ENCODE measurements at regions not wholly inside any gene's neighbourhood (a gene's known extent, or its start where the extent isn't known, plus 50 kb on each side); places are given as distances from the start of the nearest gene placed in this dataset.

DNA sequence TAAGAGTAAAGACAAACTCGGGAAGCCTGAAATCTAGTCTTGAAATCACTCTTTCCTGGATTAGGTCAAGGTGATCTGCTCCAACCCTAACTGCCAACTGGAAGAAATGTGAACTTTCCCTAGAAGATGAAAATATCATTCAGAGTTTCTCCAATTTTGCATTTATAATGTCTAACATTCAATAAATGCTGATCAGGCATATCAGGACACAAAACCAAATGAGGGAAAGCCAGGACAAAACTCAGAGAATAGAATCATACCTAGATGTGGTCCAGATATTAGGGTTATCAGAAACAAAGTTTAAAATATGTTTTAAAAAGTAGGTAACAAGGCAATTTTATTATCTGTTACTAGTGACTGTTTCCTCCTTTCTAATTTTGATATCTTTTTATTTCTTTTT, 335.5 kb upstream of the MAP3K7 start:
- Histone ChIP-seq H3K27ac (replicated peaks) (no peak overlapping the region), H3K4me3 (replicated peaks; ENCODE audit: insufficient read depth, low read length) (no peak overlapping the region), H3K27me3 (ENCODE audit: insufficient read depth, poor library complexity, severe bottlenecking) (no peaks in the 10 kb centered on the region)
- no peak for TF ChIP-seq POLR2AphosphoS5 (IDR thresholded peaks at IDR 0.05; ENCODE audit: low read depth)
- TF ChIP-seq, protein P1, sequence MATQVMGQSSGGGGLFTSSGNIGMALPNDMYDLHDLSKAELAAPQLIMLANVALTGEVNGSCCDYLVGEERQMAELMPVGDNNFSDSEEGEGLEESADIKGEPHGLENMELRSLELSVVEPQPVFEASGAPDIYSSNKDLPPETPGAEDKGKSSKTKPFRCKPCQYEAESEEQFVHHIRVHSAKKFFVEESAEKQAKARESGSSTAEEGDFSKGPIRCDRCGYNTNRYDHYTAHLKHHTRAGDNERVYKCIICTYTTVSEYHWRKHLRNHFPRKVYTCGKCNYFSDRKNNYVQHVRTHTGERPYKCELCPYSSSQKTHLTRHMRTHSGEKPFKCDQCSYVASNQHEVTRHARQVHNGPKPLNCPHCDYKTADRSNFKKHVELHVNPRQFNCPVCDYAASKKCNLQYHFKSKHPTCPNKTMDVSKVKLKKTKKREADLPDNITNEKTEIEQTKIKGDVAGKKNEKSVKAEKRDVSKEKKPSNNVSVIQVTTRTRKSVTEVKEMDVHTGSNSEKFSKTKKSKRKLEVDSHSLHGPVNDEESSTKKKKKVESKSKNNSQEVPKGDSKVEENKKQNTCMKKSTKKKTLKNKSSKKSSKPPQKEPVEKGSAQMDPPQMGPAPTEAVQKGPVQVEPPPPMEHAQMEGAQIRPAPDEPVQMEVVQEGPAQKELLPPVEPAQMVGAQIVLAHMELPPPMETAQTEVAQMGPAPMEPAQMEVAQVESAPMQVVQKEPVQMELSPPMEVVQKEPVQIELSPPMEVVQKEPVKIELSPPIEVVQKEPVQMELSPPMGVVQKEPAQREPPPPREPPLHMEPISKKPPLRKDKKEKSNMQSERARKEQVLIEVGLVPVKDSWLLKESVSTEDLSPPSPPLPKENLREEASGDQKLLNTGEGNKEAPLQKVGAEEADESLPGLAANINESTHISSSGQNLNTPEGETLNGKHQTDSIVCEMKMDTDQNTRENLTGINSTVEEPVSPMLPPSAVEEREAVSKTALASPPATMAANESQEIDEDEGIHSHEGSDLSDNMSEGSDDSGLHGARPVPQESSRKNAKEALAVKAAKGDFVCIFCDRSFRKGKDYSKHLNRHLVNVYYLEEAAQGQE (IDR thresholded peaks at IDR 0.05; ENCODE audit: insufficient replicate concordance, low read depth), result no peak
- no peak for TF ChIP-seq GABPA (IDR thresholded peaks at IDR 0.05; ENCODE audit: low read depth)
- TF ChIP-seq SPI1 (IDR thresholded peaks at IDR 0.05; ENCODE audit: borderline replicate concordance, low read depth), result no peak
- TF ChIP-seq, protein P2, sequence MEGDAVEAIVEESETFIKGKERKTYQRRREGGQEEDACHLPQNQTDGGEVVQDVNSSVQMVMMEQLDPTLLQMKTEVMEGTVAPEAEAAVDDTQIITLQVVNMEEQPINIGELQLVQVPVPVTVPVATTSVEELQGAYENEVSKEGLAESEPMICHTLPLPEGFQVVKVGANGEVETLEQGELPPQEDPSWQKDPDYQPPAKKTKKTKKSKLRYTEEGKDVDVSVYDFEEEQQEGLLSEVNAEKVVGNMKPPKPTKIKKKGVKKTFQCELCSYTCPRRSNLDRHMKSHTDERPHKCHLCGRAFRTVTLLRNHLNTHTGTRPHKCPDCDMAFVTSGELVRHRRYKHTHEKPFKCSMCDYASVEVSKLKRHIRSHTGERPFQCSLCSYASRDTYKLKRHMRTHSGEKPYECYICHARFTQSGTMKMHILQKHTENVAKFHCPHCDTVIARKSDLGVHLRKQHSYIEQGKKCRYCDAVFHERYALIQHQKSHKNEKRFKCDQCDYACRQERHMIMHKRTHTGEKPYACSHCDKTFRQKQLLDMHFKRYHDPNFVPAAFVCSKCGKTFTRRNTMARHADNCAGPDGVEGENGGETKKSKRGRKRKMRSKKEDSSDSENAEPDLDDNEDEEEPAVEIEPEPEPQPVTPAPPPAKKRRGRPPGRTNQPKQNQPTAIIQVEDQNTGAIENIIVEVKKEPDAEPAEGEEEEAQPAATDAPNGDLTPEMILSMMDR (IDR thresholded peaks at IDR 0.05; ENCODE audit: insufficient read depth, low read length), result no peak
- no peak for DNase-seq (ENCODE audit: low read depth in 1 of 2, low spot score in 1 of 2)

DNA sequence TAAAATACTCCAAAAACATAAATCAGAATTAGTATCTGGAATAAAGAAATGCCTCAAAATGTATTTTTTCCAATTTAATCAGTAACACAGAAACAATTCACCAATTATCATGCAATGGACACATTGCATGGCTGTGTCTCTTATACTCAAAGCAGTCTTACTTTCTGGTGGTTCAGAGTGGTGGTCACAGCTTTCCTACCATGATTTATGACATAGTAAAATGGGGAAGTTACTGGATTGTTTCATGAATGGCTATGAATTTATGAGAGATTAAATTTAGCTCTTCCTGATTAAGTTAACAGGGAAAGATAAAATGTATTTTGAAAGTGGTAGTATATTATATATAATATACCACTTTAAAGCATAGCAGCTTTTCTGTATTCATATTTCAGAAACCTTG, 331.5 kb upstream of the MAP3K7 start:
- no peak for TF ChIP-seq POLR2AphosphoS5 (IDR thresholded peaks at IDR 0.05; ENCODE audit: low read depth)
- TF ChIP-seq, protein P2 (IDR thresholded peaks at IDR 0.05; ENCODE audit: insufficient read depth, low read length), result no peak
- TF ChIP-seq, protein P1 (IDR thresholded peaks at IDR 0.05; ENCODE audit: insufficient replicate concordance, low read depth), result no peak
- TF ChIP-seq SPI1 (IDR thresholded peaks at IDR 0.05; ENCODE audit: borderline replicate concordance, low read depth), result no peak
- Histone ChIP-seq H3K27me3 (ENCODE audit: insufficient read depth, poor library complexity, severe bottlenecking) (no peaks in the 10 kb centered on the region), H3K4me3 (replicated peaks; ENCODE audit: insufficient read depth, low read length) (no peak overlapping the region), H3K27ac (replicated peaks) (no peak overlapping the region)
- no peak for DNase-seq (ENCODE audit: low read depth in 1 of 2, low spot score in 1 of 2)

DNA sequence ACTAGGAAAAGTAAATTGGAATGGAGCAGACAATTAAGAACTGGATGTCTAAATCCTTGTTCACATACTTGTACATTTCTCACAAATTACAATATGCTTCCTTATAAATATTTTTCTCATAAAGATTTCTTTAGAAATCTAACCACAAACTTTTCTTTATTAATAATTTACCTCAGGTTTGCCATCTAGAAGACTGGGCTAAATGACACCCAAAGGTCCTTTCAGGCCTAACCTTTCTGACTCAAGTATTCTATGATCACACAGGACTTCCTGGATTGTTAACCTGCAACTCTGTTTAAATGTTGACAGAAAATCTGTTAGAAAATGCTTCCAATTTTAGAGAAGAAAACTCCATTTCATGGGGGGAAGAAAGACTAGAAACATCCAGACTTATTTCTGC, 330.5 kb upstream of the MAP3K7 start:
- no peaks in the 10 kb centered on the region for H3K27me3 ChIP-seq (ENCODE audit: insufficient read depth, poor library complexity, severe bottlenecking)
- TF ChIP-seq GABPA (IDR thresholded peaks at IDR 0.05; ENCODE audit: low read depth) (no peak), SPI1 (IDR thresholded peaks at IDR 0.05; ENCODE audit: borderline replicate concordance, low read depth) (no peak), POLR2AphosphoS5 (IDR thresholded peaks at IDR 0.05; ENCODE audit: low read depth) (no peak)
- TF ChIP-seq, protein P2 (IDR thresholded peaks at IDR 0.05; ENCODE audit: insufficient read depth, low read length), result no peak
- TF ChIP-seq, protein P1 (IDR thresholded peaks at IDR 0.05; ENCODE audit: insufficient replicate concordance, low read depth), result no peak
- no peak overlapping the region for H3K27ac ChIP-seq (replicated peaks)
- DNase-seq (ENCODE audit: low read depth in 1 of 2, low spot score in 1 of 2), result no peak
- no peak overlapping the region for H3K4me3 ChIP-seq (replicated peaks; ENCODE audit: insufficient read depth, low read length)
